Upper lobe of left lung (tissue), 6 donors: ENCODE measurements at regions not wholly inside any gene's neighbourhood (a gene's known extent, or its start where the extent isn't known, plus 50 kb on each side); places are given as distances from the start of the nearest gene placed in this dataset.

Experiments
- ATAC-seq, 2 donors: fragments of 200-7000 bp; cut with Tn5 transposase; one replicate each; pipeline ENCODE4 v1.9.1; 2022; ENCODE audit warnings: mild to moderate bottlenecking in 2 of 2, moderate library complexity in 2 of 2; ENCODE audit not compliant: low FRiP score in 2 of 2
- DNase-seq, 2 donors: peaks; one replicate each; pipeline ENCODE4 v3.0.0-alpha.2; 2019 to 2020
- H3K27ac ChIP-seq, 4 donors: fragments of 200-600 bp; sonication (generic); one replicate each; pipeline ENCODE4 v1.5.1; 2016 to 2019
- H3K27me3 ChIP-seq, 4 donors: fragments of 200-600 bp; sonication (generic); one replicate each; pipeline ENCODE4 v1.5.1; 2017 to 2019
- H3K36me3 ChIP-seq, 4 donors: fragments of 200-600 bp; sonication (generic); one replicate each; pipeline ENCODE4 v1.5.1; 2016 to 2019
- H3K4me1 ChIP-seq, 4 donors: fragments of 200-600 bp; sonication (generic); one replicate each; pipeline ENCODE4 v1.5.1; 2018 to 2019
- H3K4me3 ChIP-seq, 4 donors: fragments of 200-600 bp; sonication (generic); one replicate each; pipeline ENCODE4 v1.5.1; 2017 to 2019; ENCODE audit warnings: mild to moderate bottlenecking in 2 of 4, moderate library complexity in 1 of 4
- H3K9me3 ChIP-seq, 4 donors: fragments of 200-600 bp; sonication (generic); one replicate each; pipeline ENCODE4 v1.5.1; 2018 to 2019
- CTCF ChIP-seq, 6 experiments: fragments of 450-650 bp in 4 of 6; fragments of 200-600 bp in 2 of 6; sonication (generic) in 2 of 6; IDR thresholded peaks; one replicate each; pipeline ENCODE4 v1.5.1; 2016 to 2019; ENCODE audit warnings: antibody characterized with exemption in 6 of 6
- EP300 ChIP-seq, 4 donors: sonication (generic); formaldehyde crosslinking; IDR thresholded peaks; one replicate each; pipeline ENCODE4 v1.5.1; 2017; ENCODE audit warnings: antibody characterized with exemption in 4 of 4, control low read depth in 2 of 4
- POLR2A ChIP-seq, 4 donors: fragments of 450-650 bp; IDR thresholded peaks; one replicate each; pipeline ENCODE4 v1.5.1; 2016 to 2017; ENCODE audit warnings: antibody characterized with exemption in 4 of 4, mild to moderate bottlenecking in 2 of 4
- POLR2AphosphoS5 ChIP-seq, 2 donors: sonication (generic); formaldehyde crosslinking; IDR thresholded peaks; one replicate each; pipeline ENCODE4 v1.5.1; 2017; ENCODE audit warnings: antibody characterized with exemption in 2 of 2
- WGBS, 2 donors: methylation state at CpG; one replicate each; pipeline ENCODE4 v1.1.5; 2017 to 2018; 5-methylcytosine and 5-hydroxymethylcytosine counted together
- donor health status: DM: no; HTN: no; CAD: no; lungs with moderate emphysema.
- donor health status: DM: no; HTN: yes; CAD: no; lungs with severe emphysema.

GRCh38 chr14:41072776-41073175, 533.9 kb upstream of the LRFN5 start:
- Histone ChIP-seq H3K9me3 (no peaks in the 10 kb centered on the region), H3K27me3 (no peaks in the 10 kb centered on the region), H3K36me3 (no peaks in the 10 kb centered on the region), H3K4me3 (no peak overlapping the region), H3K27ac (no peak overlapping the region), H3K4me1 (no peaks in the 10 kb centered on the region)
- TF ChIP-seq POLR2A (IDR thresholded peaks at IDR 0.05) (no peak), POLR2AphosphoS5 (IDR thresholded peaks at IDR 0.05) (no peak), CTCF (IDR thresholded peaks at IDR 0.05) (no peak), EP300 (IDR thresholded peaks at IDR 0.05) (no peak)
- DNase-seq, result no peak
- no peak for ATAC-seq

- DNase-seq, result no peak
- Histone ChIP-seq H3K27me3 (no peaks in the 10 kb centered on the region), H3K9me3 (no peaks in the 10 kb centered on the region), H3K4me1 (no peaks in the 10 kb centered on the region), H3K27ac (no peak overlapping the region), H3K4me3 (no peak overlapping the region), H3K36me3 (no peaks in the 10 kb centered on the region)
- WGBS, 2 donors, result 90 to 92% methylated on average over 2 of the region's 2 CpGs
- TF ChIP-seq POLR2A (IDR thresholded peaks at IDR 0.05), result no peak
- no peak for TF ChIP-seq CTCF (IDR thresholded peaks at IDR 0.05)
- TF ChIP-seq POLR2AphosphoS5 (IDR thresholded peaks at IDR 0.05), result no peak
- TF ChIP-seq EP300 (IDR thresholded peaks at IDR 0.05), result no peak
- no peak for ATAC-seq
Measured at GRCh38 chr14:41071351-41071750, 535.3 kb upstream of the LRFN5 start.

- WGBS, 2 donors, result 0 to 95% methylated on average over 1 of the region's 1 CpG
- ATAC-seq (no peak), DNase-seq (no peak)
- Histone ChIP-seq H3K27me3 (no peaks in the 10 kb centered on the region), H3K9me3 (no peaks in the 10 kb centered on the region), H3K36me3 (no peaks in the 10 kb centered on the region), H3K4me1 (no peaks in the 10 kb centered on the region), H3K4me3 (no peak overlapping the region), H3K27ac (no peak overlapping the region)
- TF ChIP-seq POLR2A (IDR thresholded peaks at IDR 0.05) (no peak), POLR2AphosphoS5 (IDR thresholded peaks at IDR 0.05) (no peak), EP300 (IDR thresholded peaks at IDR 0.05) (no peak), CTCF (IDR thresholded peaks at IDR 0.05) (no peak)
Measured at GRCh38 chr14:41062826-41063225, 543.9 kb upstream of the LRFN5 start.

GRCh38 chr14:41055589-41055988, 551.1 kb upstream of the LRFN5 start:
- Histone ChIP-seq H3K4me1 (no peaks in the 10 kb centered on the region), H3K27ac (no peak overlapping the region), H3K9me3 (no peaks in the 10 kb centered on the region), H3K36me3 (no peaks in the 10 kb centered on the region), H3K4me3 (no peak overlapping the region), H3K27me3 (no peaks in the 10 kb centered on the region)
- ATAC-seq (no peak), DNase-seq (no peak)
- WGBS, 2 donors, result 55 to 71% methylated on average over 1 of the region's 1 CpG
- no peak for TF ChIP-seq POLR2AphosphoS5 (IDR thresholded peaks at IDR 0.05)
- TF ChIP-seq POLR2A (IDR thresholded peaks at IDR 0.05), result no peak
- TF ChIP-seq CTCF (IDR thresholded peaks at IDR 0.05), result no peak
- TF ChIP-seq EP300 (IDR thresholded peaks at IDR 0.05), result no peak

DNA sequence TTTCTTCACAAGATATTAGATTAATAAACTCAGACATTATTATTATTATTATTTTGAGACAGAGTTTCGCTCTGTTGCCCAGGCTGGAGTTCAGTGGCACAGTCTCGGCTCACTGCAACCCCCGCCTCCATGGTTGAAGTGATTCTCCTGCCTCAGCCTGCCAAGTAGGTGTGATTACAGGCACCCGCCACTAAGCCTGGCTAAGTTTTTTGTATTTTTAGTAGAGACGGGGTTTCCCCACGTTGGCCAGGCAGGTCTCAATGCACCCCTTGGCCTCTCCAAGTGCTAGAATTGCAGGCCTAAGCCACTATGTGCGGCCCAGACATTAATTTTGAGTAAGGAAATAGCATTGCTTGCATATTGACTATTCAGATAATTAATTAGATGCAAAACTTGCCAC, 554.9 kb upstream of the LRFN5 start:
- Histone ChIP-seq H3K27me3 (no peaks in the 10 kb centered on the region), H3K4me1 (no peaks in the 10 kb centered on the region), H3K27ac (no peak overlapping the region), H3K9me3 (no peaks in the 10 kb centered on the region), H3K36me3 (no peaks in the 10 kb centered on the region), H3K4me3 (no peak overlapping the region)
- TF ChIP-seq CTCF (IDR thresholded peaks at IDR 0.05) (no peak), EP300 (IDR thresholded peaks at IDR 0.05) (no peak), POLR2AphosphoS5 (IDR thresholded peaks at IDR 0.05) (no peak)
- ATAC-seq, result no peak
- DNase-seq, result no peak
- WGBS, 2 donors, result 74 to 81% methylated on average over 7 of the region's 7 CpGs
